GM12875 (cell line): ENCODE measurements at regions not wholly inside any gene's neighbourhood (a gene's known extent, or its start where the extent isn't known, plus 50 kb on each side); places are given as distances from the start of the nearest gene placed in this dataset.

Experiments used
- H3K4me3 ChIP-seq: one replicate; pipeline ENCODE4 v1.5.1; 2011; ENCODE audit warnings: low read depth, low read length, control low read depth
- TF ChIP-seq, protein P1 (sequence below): IDR thresholded peaks from 2 replicates; pipeline ENCODE4 v1.5.1; 2011; ENCODE audit warnings: low read depth, mild to moderate bottlenecking, control low read depth, inconsistent platforms, low read length, moderate library complexity, borderline replicate concordance; ENCODE audit not compliant: insufficient read depth

DNA sequence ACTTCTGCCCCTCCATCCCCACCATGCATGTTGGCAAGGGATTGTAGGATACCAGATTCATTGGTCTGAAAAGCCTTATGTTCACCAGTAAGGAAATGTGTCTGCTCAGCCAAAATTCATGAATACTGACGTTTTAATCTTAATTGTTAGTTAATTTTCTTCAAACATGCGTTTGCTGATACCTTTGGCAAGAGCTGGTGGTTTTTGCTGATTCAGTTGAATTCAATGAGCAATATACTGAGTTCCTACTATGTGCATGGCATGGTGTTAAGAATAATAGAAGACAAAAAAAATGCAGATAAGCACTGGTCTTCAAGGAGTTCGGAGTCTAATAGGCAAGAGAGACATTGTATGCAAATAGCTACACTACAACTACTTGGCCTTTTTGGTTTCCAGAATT is 811.6 kb downstream of the BCL11A start:
- TF ChIP-seq, protein P1, sequence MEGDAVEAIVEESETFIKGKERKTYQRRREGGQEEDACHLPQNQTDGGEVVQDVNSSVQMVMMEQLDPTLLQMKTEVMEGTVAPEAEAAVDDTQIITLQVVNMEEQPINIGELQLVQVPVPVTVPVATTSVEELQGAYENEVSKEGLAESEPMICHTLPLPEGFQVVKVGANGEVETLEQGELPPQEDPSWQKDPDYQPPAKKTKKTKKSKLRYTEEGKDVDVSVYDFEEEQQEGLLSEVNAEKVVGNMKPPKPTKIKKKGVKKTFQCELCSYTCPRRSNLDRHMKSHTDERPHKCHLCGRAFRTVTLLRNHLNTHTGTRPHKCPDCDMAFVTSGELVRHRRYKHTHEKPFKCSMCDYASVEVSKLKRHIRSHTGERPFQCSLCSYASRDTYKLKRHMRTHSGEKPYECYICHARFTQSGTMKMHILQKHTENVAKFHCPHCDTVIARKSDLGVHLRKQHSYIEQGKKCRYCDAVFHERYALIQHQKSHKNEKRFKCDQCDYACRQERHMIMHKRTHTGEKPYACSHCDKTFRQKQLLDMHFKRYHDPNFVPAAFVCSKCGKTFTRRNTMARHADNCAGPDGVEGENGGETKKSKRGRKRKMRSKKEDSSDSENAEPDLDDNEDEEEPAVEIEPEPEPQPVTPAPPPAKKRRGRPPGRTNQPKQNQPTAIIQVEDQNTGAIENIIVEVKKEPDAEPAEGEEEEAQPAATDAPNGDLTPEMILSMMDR = no peak
- no peak overlapping the region for H3K4me3 ChIP-seq

DNA sequence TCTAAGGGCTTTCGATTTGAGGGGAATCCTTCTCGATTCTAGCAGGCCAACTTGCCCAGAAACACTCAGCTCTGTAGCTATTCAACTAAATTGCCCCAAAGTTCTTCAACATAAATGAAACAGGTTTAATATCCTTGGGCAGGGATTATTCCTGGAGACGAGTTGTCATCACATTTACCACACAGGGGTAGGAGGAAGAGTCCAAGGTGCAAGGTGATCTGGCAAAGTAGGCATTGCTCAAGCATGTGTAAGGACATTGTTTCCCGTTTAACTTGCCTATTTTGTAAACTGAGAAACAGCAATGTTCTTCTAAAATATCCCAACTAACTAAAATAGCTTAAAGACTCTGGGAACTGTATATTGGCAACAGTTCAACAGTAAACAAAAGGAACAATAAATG is 814.3 kb downstream of the BCL11A start:
- TF ChIP-seq, protein P1 = no peak
- no peak overlapping the region for H3K4me3 ChIP-seq

DNA sequence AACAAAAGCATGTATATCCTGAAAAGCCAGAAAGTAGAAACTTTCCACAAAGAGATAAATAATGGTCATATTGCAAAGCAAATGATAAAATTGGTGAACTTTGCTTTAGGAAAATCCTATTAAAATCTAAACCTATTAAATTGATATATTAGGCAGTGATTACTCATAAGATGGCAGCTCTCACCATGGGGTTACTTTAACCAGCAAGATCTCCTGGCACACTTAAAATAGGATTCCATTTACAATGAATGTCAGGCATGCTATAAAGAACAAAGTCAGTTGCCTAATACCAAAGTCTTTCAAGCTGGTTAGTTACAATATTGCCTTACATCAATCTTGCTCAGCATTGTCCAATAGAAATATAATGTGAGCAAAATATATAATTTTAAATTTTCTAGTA is 816.2 kb downstream of the BCL11A start:
- TF ChIP-seq, protein P1 = no peak
- no peak overlapping the region for H3K4me3 ChIP-seq

DNA sequence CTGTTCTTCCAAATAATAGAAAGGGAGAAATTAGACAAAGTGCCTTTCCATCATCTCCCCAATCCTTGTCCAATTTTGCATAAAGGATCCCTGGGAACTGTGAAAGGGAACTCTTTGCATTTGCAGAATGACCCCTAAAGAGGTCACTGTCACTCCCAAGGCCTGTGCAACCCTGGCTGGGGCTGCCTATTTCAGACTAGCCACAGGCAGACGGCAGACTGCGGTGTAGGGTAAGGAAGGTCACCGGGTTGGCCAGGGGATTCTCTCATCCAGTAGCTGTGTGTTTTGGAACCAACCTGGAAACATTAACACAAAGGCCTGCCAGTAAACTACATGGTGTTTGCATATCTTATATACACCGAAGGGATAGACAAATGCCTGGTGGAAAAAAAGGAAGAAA is 818.7 kb downstream of the BCL11A start:
- TF ChIP-seq, protein P1 = no peak

DNA sequence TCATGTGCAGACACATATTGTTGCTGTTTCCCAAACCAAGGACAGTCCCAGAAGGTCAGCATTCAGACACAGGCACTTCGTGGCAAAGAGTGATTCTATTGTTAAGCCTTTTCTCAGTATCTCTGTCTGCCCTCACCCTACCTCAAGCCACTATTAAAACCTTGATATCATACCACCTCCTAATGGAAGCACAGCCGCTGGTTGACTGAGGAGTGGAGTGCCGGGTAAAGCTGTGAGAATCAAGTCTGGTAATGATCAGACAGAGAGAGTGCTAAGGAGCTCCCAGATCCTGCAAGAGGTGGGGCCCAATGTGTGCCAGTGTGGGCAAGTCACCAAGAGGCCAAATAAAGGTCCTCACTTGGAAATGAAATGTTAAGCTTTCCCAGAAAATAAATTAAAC is 819.5 kb downstream of the BCL11A start:
- H3K4me3 ChIP-seq = no peak overlapping the region
- TF ChIP-seq, protein P1 = no peak

More for the DNA sequence above, 818.7 kb downstream of the BCL11A start:
- no peak overlapping the region for H3K4me3 ChIP-seq

DNA sequence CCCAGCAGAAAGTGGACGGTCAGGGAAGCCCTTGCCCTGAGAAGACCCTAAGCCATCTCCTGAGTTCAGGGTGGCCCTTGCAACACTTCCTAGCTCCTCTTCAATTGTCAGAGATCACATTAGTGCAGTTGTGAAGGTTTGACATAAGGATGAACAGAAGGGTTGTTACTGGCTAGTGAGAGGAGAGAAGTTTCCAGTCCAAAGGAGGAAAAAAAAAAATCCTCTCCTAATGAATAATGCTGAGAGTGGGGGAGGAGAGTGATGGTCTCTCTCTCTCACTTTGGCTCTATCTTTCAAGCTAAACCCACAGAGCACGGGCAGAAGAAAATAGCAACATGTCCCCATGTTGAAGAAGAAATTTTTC is 819.9 kb downstream of the BCL11A start:
- no peak overlapping the region for H3K4me3 ChIP-seq
- TF ChIP-seq, protein P1 = no peak

DNA sequence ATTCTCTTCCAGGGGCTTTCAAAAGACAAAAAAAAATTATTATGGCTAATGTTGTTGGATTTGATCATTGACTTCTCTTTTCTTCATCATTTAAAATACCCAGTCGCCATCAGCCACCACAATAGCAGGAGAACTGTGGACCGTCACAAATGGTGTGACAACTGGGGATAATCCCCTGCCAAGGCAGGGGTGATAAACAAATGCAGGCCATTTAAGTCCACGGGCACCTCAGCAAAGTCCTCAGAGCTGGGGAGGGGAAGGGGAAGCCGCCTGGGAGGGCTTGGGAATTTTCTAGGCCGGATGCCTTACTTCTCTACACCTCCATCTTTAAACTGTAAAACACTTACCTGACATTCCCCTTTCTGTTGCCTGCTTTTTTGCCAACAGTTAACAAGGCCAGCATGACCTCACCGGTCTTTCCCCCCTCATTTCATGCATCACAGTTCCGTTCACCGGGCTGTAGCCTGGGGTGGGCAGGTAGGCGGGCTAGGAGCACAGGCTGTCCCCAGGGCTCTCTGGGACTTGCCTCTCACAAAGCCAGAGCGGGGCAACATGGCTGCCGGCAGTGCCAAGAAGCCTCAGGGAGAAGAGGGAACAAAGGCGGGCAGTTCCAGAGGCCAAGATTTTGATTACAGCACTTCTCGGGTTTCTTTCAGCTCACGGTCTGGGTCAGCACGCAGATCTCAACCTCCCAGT is 820.4 kb downstream of the BCL11A start:
- no peak overlapping the region for H3K4me3 ChIP-seq
- TF ChIP-seq, protein P1 = no peak
